GM12878 (cell line): ENCODE measurements at regions not wholly inside any gene's neighbourhood (a gene's known extent, or its start where the extent isn't known, plus 50 kb on each side); places are given as distances from the start of the nearest gene placed in this dataset.

Source experiments
- ATAC-seq: fragments of 200-7000 bp; cut with Tn5 transposase; 3 replicates; pipeline ENCODE4 v1.9.1; 2020; ENCODE audit warnings: mild to moderate bottlenecking, moderate library complexity
- BruUV-seq: library from RNA; stranded (reverse); fragments of 400-500 nt; replicated peaks from 2 replicates; lab custom pipeline; 2021; lab: Mats Ljungman, UMichigan
- CTCF ChIA-PET: fragments of 300-600 bp; sonication (Branson Sonifier 250); formaldehyde crosslinking; extraction: SDS; loops from one replicate; lab custom pipeline; 2021; ENCODE audit warnings: inconsistent platforms; lab: Yijun Ruan, JAX
- POLR2A ChIA-PET: fragments of 350-600 bp; formaldehyde crosslinking; extraction: SDS; loops from one replicate; lab custom pipeline; 2021; ENCODE audit warnings: inconsistent platforms; lab: Charles Lee
- RAD21 ChIA-PET: fragments of 300-600 bp; sonication (Branson Sonifier 250); formaldehyde crosslinking; loops from one replicate; lab custom pipeline; 2023; ENCODE audit warnings: antibody characterized with exemption; ENCODE audit not compliant: unreplicated experiment; lab: Charles Lee
- SMC1A ChIA-PET: fragments of 300-600 bp; sonication (Branson Sonifier 250); formaldehyde crosslinking; loops from one replicate; lab custom pipeline; 2023; ENCODE audit not compliant: unreplicated experiment, uncharacterized antibody; lab: Charles Lee
- DNase-seq: peaks from one replicate; pipeline ENCODE4 v3.0.0-alpha.2; 2011; ENCODE audit warnings: low read depth, low spot score
- FAIRE-seq: peaks from 3 replicates; lab custom pipeline; 2011; peaks lifted over from hg19 to GRCh38; lab: Jason Lieb, UNC
- H2AFZ ChIP-seq: 2 replicates; pipeline ENCODE4 v1.6.0; 2011; ENCODE audit warnings: low read depth, low read length, control low read depth; ENCODE audit not compliant: control insufficient read depth
- H3K27ac ChIP-seq: 2 replicates; pipeline ENCODE4 v1.5.1; 2011; ENCODE audit warnings: control low read depth; ENCODE audit not compliant: control insufficient read depth, insufficient read depth
- H3K27me3 ChIP-seq, 2 experiments: replicated peaks in 1 of 2; 2 replicates each; pipeline versions ENCODE4 v1.6.0 to v1.6.1; 2011; ENCODE audit warnings: low read length in 1 of 2; ENCODE audit not compliant: control insufficient read depth in 2 of 2, insufficient read depth in 2 of 2
- H3K36me3 ChIP-seq, 2 experiments: 2 replicates each; pipeline ENCODE4 v1.5.1; 2011; ENCODE audit warnings: low read length in 1 of 2; ENCODE audit not compliant: control insufficient read depth in 2 of 2, insufficient read depth in 2 of 2
- H3K4me1 ChIP-seq: 2 replicates; pipeline ENCODE4 v1.6.1; 2011; ENCODE audit warnings: mild to moderate bottlenecking, low read length, moderate library complexity, mixed read lengths; ENCODE audit not compliant: control insufficient read depth, insufficient read depth
- H3K4me2 ChIP-seq: 2 replicates; pipeline ENCODE4 v1.6.0; 2011; ENCODE audit warnings: control low read depth; ENCODE audit not compliant: control insufficient read depth, insufficient read depth
- H3K4me3 ChIP-seq: fragments of 200-600 bp; sonication (generic); 2 replicates; pipeline ENCODE4 v1.5.1; 2016
- H3K79me2 ChIP-seq: 2 replicates; pipeline ENCODE4 v1.6.0; 2011; ENCODE audit warnings: low read length; ENCODE audit not compliant: control insufficient read depth, insufficient read depth
- H3K9ac ChIP-seq: 2 replicates; pipeline ENCODE4 v1.8.0; 2011; ENCODE audit warnings: low read length, control low read depth, mixed read lengths; ENCODE audit not compliant: control insufficient read depth, insufficient read depth
- H3K9me3 ChIP-seq: replicated peaks from 3 replicates; pipeline ENCODE4 v1.5.1; 2011; ENCODE audit warnings: mild to moderate bottlenecking, low read length; ENCODE audit not compliant: control insufficient read depth, insufficient read depth
- H4K20me1 ChIP-seq: 2 replicates; pipeline ENCODE4 v1.6.0; 2011; ENCODE audit not compliant: control insufficient read depth, insufficient read depth
- BMI1 ChIP-seq: fragments of 450-650 bp; IDR thresholded peaks from 2 replicates; pipeline ENCODE4 v1.6.1; 2016; ENCODE audit warnings: mild to moderate bottlenecking, moderate library complexity, borderline replicate concordance
- ESRRA ChIP-seq: IDR thresholded peaks from 2 replicates; pipeline ENCODE4 v1.6.1; 2012; ENCODE audit warnings: mild to moderate bottlenecking, low read length, improper control_type of control experiment
- KDM1A ChIP-seq: fragments of 200-600 bp; sonication (generic); IDR thresholded peaks from 2 replicates; pipeline ENCODE4 v1.6.1; 2016; ENCODE audit warnings: borderline replicate concordance
- MXI1 ChIP-seq: fragments of 150-350 bp; IDR thresholded peaks from 2 replicates; pipeline ENCODE4 v1.6.1; 2011; ENCODE audit warnings: low read depth, mild to moderate bottlenecking, inconsistent platforms, low read length, improper control_type of control experiment
- RBBP5 ChIP-seq: fragments of 200-600 bp; sonication (generic); conservative IDR thresholded peaks from 2 replicates; pipeline ENCODE4 v1.6.1; 2016
- RELA ChIP-seq: fragments of 450-650 bp; IDR thresholded peaks from 2 replicates; pipeline ENCODE4 v1.8.0; 2014; ENCODE audit warnings: borderline replicate concordance; ENCODE audit not compliant: partially characterized antibody
- RELB ChIP-seq: fragments of 450-650 bp; IDR thresholded peaks from 2 replicates; pipeline ENCODE4 v1.6.1; 2017; ENCODE audit warnings: low read depth, mild to moderate bottlenecking, moderate library complexity
- SIX5 ChIP-seq: IDR thresholded peaks from 2 replicates; pipeline ENCODE4 v1.6.1; 2011; ENCODE audit warnings: mild to moderate bottlenecking, low read depth, low read length, moderate library complexity; ENCODE audit not compliant: severe bottlenecking
- ZNF274 ChIP-seq: IDR thresholded peaks from one replicate; pipeline ENCODE4 v1.8.0; 2011; ENCODE audit not compliant: insufficient read length, insufficient read depth
- WGBS: methylation state at CpG from one replicate; pipeline ENCODE4 v1.1.6; 2016; ENCODE audit warnings: low lambda C conversion rate; ENCODE audit not compliant: insufficient replicate concordance, insufficient coverage; ENCODE audit errors: missing lambda C conversion rate; 5-methylcytosine and 5-hydroxymethylcytosine counted together
- in situ Hi-C: fragments of 300-500 bp; cut with MboI; formaldehyde crosslinking; loops from 9 replicates; pipeline ENCODE4 v1.14.3; 2018; ENCODE audit warnings: mixed read lengths
- intact Hi-C: fragments of 100-400 bp; cut with micrococcal nuclease; formaldehyde crosslinking; loops from one replicate; pipeline ENCODE4 v1.14.2; 2022; ENCODE audit not compliant: unreplicated experiment
- TF ChIP-seq, protein P1 (sequence below): fragments of 450-650 bp; formaldehyde crosslinking; IDR thresholded peaks from 2 replicates; pipeline ENCODE4 v1.4.0; 2020; ENCODE audit warnings: mild to moderate bottlenecking, moderate library complexity

- TF ChIP-seq ZNF274 (no peak), KDM1A (no peak), RELB (no peak), ESRRA (no peak)
- Histone ChIP-seq H3K4me3 (no peak overlapping the region), H3K79me2 (no peaks in the 10 kb centered on the region), H3K9me3 (no peaks in the 10 kb centered on the region), H3K27ac (no peak overlapping the region), H3K9ac (no peak overlapping the region), H3K4me2 (no peak overlapping the region), H3K27me3 (no peaks in the 10 kb centered on the region), H3K4me1 (no peaks in the 10 kb centered on the region), H2AFZ (no peak overlapping the region), H3K36me3 (no peaks in the 10 kb centered on the region), H4K20me1 (no peaks in the 10 kb centered on the region)
- in situ Hi-C loops (no loop called here), intact Hi-C loops (no loop called here)
- DNase-seq (no peak), ATAC-seq (no peak), FAIRE-seq (no peak)
- ChIA-PET POLR2A (no interaction called here), RAD21 (no interaction called here), SMC1A (interaction anchor here (0.7 kb wide), 1 partner anchor 354 kb away, joined by 3 read pairs; no protein-coding TSS in a partner anchor), CTCF (no interaction called here)
- BruUV-seq: no TSS peak
- 4% methylated on average over 7 of the region's 7 CpGs for WGBS
Observed at GRCh38 chr22:27045103-27045947, 387.9 kb downstream of the MIAT start.

GRCh38 chr22:27046086-27046485 is 388.7 kb downstream of the MIAT start:
- no peaks in the 10 kb centered on the region for H3K9me3 ChIP-seq
- TF ChIP-seq RBBP5: no peak
- TF ChIP-seq RELA: no peak
- no peak for TF ChIP-seq BMI1
- no peak for TF ChIP-seq SIX5
- TF ChIP-seq, protein P1, sequence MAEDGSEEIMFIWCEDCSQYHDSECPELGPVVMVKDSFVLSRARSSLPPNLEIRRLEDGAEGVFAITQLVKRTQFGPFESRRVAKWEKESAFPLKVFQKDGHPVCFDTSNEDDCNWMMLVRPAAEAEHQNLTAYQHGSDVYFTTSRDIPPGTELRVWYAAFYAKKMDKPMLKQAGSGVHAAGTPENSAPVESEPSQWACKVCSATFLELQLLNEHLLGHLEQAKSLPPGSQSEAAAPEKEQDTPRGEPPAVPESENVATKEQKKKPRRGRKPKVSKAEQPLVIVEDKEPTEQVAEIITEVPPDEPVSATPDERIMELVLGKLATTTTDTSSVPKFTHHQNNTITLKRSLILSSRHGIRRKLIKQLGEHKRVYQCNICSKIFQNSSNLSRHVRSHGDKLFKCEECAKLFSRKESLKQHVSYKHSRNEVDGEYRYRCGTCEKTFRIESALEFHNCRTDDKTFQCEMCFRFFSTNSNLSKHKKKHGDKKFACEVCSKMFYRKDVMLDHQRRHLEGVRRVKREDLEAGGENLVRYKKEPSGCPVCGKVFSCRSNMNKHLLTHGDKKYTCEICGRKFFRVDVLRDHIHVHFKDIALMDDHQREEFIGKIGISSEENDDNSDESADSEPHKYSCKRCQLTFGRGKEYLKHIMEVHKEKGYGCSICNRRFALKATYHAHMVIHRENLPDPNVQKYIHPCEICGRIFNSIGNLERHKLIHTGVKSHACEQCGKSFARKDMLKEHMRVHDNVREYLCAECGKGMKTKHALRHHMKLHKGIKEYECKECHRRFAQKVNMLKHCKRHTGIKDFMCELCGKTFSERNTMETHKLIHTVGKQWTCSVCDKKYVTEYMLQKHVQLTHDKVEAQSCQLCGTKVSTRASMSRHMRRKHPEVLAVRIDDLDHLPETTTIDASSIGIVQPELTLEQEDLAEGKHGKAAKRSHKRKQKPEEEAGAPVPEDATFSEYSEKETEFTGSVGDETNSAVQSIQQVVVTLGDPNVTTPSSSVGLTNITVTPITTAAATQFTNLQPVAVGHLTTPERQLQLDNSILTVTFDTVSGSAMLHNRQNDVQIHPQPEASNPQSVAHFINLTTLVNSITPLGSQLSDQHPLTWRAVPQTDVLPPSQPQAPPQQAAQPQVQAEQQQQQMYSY: no peak
- TF ChIP-seq MXI1: no peak
- TF ChIP-seq, all 136 proteins: peak for 0
- DNase-seq (no peak), ATAC-seq (no peak), FAIRE-seq (no peak)
- no peaks in the 10 kb centered on the region for H3K36me3 ChIP-seq
- no peak overlapping the region for H2AFZ ChIP-seq
- RAD21 ChIA-PET: no interaction called here
- intact Hi-C loops (no loop called here), in situ Hi-C loops (no loop called here)
- no peaks in the 10 kb centered on the region for H3K79me2 ChIP-seq
- WGBS: 7% methylated on average over 1 of the region's 1 CpG
- SMC1A ChIA-PET: interaction anchor here (0.7 kb wide), 1 partner anchor 355 kb away, joined by 3 read pairs; no protein-coding TSS in a partner anchor
- H3K27me3 ChIP-seq: no peaks in the 10 kb centered on the region
- H3K4me3 ChIP-seq: no peak overlapping the region
- H3K4me1 ChIP-seq: no peaks in the 10 kb centered on the region
- no peak overlapping the region for H3K9ac ChIP-seq
- no peak overlapping the region for H3K27ac ChIP-seq
- CTCF ChIA-PET: no interaction called here
- H4K20me1 ChIP-seq: no peaks in the 10 kb centered on the region
- BruUV-seq: no TSS peak
- H3K4me2 ChIP-seq: no peak overlapping the region
- POLR2A ChIA-PET: no interaction called here
